Caco-2 (cell line): ENCODE measurements at regions not wholly inside any gene's neighbourhood (a gene's known extent, or its start where the extent isn't known, plus 50 kb on each side); places are given as distances from the start of the nearest gene placed in this dataset.

Experiments used
- BruUV-seq: library from RNA; stranded (reverse); fragments of 400-500 nt; replicated peaks from 2 replicates; lab custom pipeline; 2021; lab: Mats Ljungman, UMichigan
- CTCF ChIA-PET: fragments of 300-600 bp; sonication (Branson Sonifier 250); formaldehyde crosslinking; loops from one replicate; lab custom pipeline; 2022; ENCODE audit warnings: antibody characterized with exemption; lab: Charles Lee
- POLR2A ChIA-PET: fragments of 300-600 bp; sonication (Branson Sonifier 250); formaldehyde crosslinking; loops from one replicate; lab custom pipeline; 2022; ENCODE audit warnings: antibody characterized with exemption; lab: Charles Lee
- DNase-seq, 2 experiments: peaks; one replicate each; pipeline versions ENCODE4 v3.0.0 to v3.0.0-alpha.2; 2020 to 2022
- H3K27me3 ChIP-seq: replicated peaks from 2 replicates; pipeline ENCODE4 v1.6.0; 2011; ENCODE audit warnings: low read length; ENCODE audit not compliant: control insufficient read depth, insufficient read depth
- H3K36me3 ChIP-seq: 2 replicates; pipeline ENCODE4 v1.5.1; 2011; ENCODE audit warnings: low read length; ENCODE audit not compliant: control insufficient read depth, insufficient read depth
- H3K4me1 ChIP-seq: fragments of 250-450 bp; sonication (Bioruptor Pico); 2 replicates; pipeline ENCODE4 v1.5.1; 2020; ENCODE audit warnings: mild to moderate bottlenecking
- H3K4me3 ChIP-seq: 2 replicates; pipeline ENCODE4 v1.5.1; 2011; ENCODE audit warnings: low read depth, mild to moderate bottlenecking, control low read depth, low read length
- H3K9me3 ChIP-seq: fragments of 250-450 bp; sonication (Bioruptor Pico); 2 replicates; pipeline ENCODE4 v1.5.1; 2020; ENCODE audit warnings: mild to moderate bottlenecking, moderate library complexity
- H3K27ac Mint-ChIP-seq: one replicate; pipeline ENCODE4 v1.8.0; 2022; ENCODE audit warnings: mixed read lengths; ENCODE audit not compliant: unreplicated experiment
- H3K27me3 Mint-ChIP-seq: one replicate; pipeline ENCODE4 v1.8.0; 2022; ENCODE audit warnings: mixed read lengths; ENCODE audit not compliant: insufficient read depth, unreplicated experiment
- H3K36me3 Mint-ChIP-seq: one replicate; pipeline ENCODE4 v1.8.0; 2022; ENCODE audit warnings: mild to moderate bottlenecking, mixed read lengths; ENCODE audit not compliant: insufficient read depth, unreplicated experiment
- H3K4me1 Mint-ChIP-seq: one replicate; pipeline ENCODE4 v1.8.0; 2022; ENCODE audit warnings: low read depth, mixed read lengths; ENCODE audit not compliant: unreplicated experiment
- H3K4me3 Mint-ChIP-seq: one replicate; pipeline ENCODE4 v1.8.0; 2022; ENCODE audit warnings: mild to moderate bottlenecking, moderate library complexity, mixed read lengths; ENCODE audit not compliant: unreplicated experiment
- H3K9me3 Mint-ChIP-seq: one replicate; pipeline ENCODE4 v1.8.0; 2022; ENCODE audit warnings: mixed read lengths; ENCODE audit not compliant: unreplicated experiment
- intact Hi-C: fragments of 100-400 bp; cut with micrococcal nuclease; formaldehyde crosslinking; loops from one replicate; pipeline ENCODE4 v1.10.0; 2022; ENCODE audit not compliant: unreplicated experiment
- TF ChIP-seq, protein P1 (sequence below), 2 experiments: fragments of 200-600 bp in 1 of 2; IDR thresholded peaks; 1 replicate in 1 of 2; 2 replicates in 1 of 2; pipeline versions ENCODE4 v1.5.1 to v1.8.0; 2011 to 2022; ENCODE audit warnings: antibody characterized with exemption in 1 of 2, control low read depth in 1 of 2, inconsistent platforms in 1 of 2, low read depth in 1 of 2, low read length in 1 of 2, mild to moderate bottlenecking in 1 of 2, moderate library complexity in 1 of 2; ENCODE audit not compliant: insufficient read depth in 1 of 2, severe bottlenecking in 1 of 2, unreplicated experiment in 1 of 2

DNA sequence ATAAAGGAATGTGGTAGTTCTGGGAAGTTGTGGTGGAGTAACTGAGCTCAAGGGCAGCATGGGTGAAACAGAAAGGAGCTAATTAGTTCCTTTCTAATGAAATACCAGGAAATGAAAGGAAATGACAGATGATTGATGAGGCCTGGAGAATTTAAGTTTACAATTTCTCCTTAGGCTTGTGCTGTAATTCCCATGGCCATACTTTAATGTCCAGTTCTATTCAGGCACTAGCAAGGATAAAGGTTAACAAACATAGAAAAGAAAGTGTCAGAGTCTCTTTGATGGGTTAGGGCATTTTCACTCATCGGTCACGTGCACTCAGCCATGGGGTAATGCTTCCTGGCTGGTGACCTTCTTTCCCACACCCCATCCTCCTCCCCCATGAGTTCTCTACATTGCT, 70.3 kb downstream of the CTSL start:
- Histone ChIP-seq H3K4me1 (peaks cover 9% of the 10 kb centered on the region), H3K36me3 (no peaks in the 10 kb centered on the region), H3K4me3 (no peak overlapping the region), H3K27me3 (no peaks in the 10 kb centered on the region), H3K9me3 (no peaks in the 10 kb centered on the region)
- TF ChIP-seq, protein P1, sequence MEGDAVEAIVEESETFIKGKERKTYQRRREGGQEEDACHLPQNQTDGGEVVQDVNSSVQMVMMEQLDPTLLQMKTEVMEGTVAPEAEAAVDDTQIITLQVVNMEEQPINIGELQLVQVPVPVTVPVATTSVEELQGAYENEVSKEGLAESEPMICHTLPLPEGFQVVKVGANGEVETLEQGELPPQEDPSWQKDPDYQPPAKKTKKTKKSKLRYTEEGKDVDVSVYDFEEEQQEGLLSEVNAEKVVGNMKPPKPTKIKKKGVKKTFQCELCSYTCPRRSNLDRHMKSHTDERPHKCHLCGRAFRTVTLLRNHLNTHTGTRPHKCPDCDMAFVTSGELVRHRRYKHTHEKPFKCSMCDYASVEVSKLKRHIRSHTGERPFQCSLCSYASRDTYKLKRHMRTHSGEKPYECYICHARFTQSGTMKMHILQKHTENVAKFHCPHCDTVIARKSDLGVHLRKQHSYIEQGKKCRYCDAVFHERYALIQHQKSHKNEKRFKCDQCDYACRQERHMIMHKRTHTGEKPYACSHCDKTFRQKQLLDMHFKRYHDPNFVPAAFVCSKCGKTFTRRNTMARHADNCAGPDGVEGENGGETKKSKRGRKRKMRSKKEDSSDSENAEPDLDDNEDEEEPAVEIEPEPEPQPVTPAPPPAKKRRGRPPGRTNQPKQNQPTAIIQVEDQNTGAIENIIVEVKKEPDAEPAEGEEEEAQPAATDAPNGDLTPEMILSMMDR (IDR thresholded peaks at IDR 0.05; ENCODE audit: insufficient read depth in 1 of 2, low read depth in 1 of 2, low read length in 1 of 2, severe bottlenecking in 1 of 2, unreplicated experiment in 1 of 2), result no peak
- Mint-ChIP-seq H3K4me3 (no peak overlapping the region), H3K4me1 (peaks cover 17% of the 10 kb centered on the region), H3K27me3 (no peaks in the 10 kb centered on the region), H3K9me3 (no peaks in the 10 kb centered on the region), H3K36me3 (no peaks in the 10 kb centered on the region), H3K27ac (no peak overlapping the region)
- POLR2A ChIA-PET, result no interaction called here
- no TSS peak for BruUV-seq
- CTCF ChIA-PET, result no interaction called here
- DNase-seq, result no peak
- intact Hi-C loops, result no loop called here

DNA sequence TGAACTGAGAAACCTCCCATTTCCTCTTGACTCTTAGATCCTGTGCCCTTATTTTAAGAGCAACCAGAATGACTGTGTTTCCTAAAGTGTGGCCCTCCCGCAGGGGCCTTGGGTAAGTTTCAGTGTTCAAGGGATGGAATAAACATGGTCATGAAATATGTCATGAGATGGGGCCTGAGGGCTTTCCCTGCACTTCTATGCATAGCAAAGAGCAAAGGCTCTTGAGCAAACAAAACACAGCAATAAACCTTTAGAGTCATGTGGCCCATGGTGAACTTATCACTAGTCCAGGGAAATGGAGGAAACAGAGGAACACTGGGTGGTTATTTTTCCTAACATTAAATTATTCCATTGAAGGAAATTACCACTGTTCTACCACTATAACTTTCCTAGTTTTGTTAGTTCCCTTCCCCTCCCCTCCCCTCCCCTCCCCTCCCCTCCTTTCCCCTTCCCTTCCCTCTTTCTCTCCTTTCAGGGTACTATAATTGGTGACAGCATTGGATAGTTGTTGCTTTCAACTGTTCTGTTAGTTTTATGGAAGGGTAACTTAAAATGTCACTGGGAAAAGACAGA, 72.4 kb downstream of the CTSL start:
- no TSS peak for BruUV-seq
- no peaks in the 10 kb centered on the region for H3K9me3 ChIP-seq
- Mint-ChIP-seq H3K27ac (peak overlapping the region; percentile 48), H3K9me3 (no peaks in the 10 kb centered on the region), H3K4me1 (peaks cover 15% of the 10 kb centered on the region), H3K36me3 (no peaks in the 10 kb centered on the region), H3K27me3 (no peaks in the 10 kb centered on the region), H3K4me3 (no peak overlapping the region)
- no peaks in the 10 kb centered on the region for H3K27me3 ChIP-seq
- H3K36me3 ChIP-seq, result no peaks in the 10 kb centered on the region
- POLR2A ChIA-PET, result no interaction called here
- DNase-seq, result peak in 1 of 2 experiments; percentile 27
- CTCF ChIA-PET, result no interaction called here
- H3K4me1 ChIP-seq, result peaks cover 3% of the 10 kb centered on the region; the same call in 1 of the 2 replicates
- TF ChIP-seq, protein P1 (IDR thresholded peaks at IDR 0.05; ENCODE audit: insufficient read depth in 1 of 2, low read depth in 1 of 2, low read length in 1 of 2, severe bottlenecking in 1 of 2, unreplicated experiment in 1 of 2), result no peak
- intact Hi-C loops, result no loop called here
- no peak overlapping the region for H3K4me3 ChIP-seq

DNA sequence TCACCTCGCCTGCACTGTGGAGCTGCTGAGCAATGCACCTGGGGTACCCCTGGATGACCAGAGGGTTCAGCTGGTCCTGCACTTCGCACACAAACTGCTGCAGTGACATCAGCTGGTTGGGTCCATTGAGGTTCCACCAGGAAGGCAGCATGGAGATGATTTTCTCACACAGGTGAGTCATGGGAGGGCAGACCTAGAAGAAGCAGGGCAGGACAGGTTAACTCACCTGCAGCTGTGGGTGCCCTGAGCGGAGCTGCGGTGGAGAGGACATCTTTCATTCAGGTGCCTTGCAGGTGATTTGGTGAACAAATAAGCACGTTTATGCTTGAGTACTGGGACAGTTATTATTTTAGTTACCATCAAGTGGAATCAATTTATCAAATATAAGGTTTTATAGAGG, 73.6 kb downstream of the CTSL start:
- Histone ChIP-seq H3K36me3 (no peaks in the 10 kb centered on the region), H3K4me1 (peaks cover 3% of the 10 kb centered on the region; the same call in 1 of the 2 replicates), H3K27me3 (no peaks in the 10 kb centered on the region), H3K9me3 (no peaks in the 10 kb centered on the region), H3K4me3 (no peak overlapping the region)
- DNase-seq, result no peak
- Mint-ChIP-seq H3K4me3 (no peak overlapping the region), H3K27me3 (no peaks in the 10 kb centered on the region), H3K9me3 (no peaks in the 10 kb centered on the region), H3K4me1 (peaks cover 8% of the 10 kb centered on the region), H3K36me3 (no peaks in the 10 kb centered on the region), H3K27ac (no peak overlapping the region)
- TF ChIP-seq, protein P1 (IDR thresholded peaks at IDR 0.05; ENCODE audit: insufficient read depth in 1 of 2, low read depth in 1 of 2, low read length in 1 of 2, severe bottlenecking in 1 of 2, unreplicated experiment in 1 of 2), result no peak
- BruUV-seq, result no TSS peak
- intact Hi-C loops, result no loop called here
- POLR2A ChIA-PET, result no interaction called here
- CTCF ChIA-PET, result no interaction called here
